Cardiac fibroblast (primary cell): ENCODE measurements at regions not wholly inside any gene's neighbourhood (a gene's known extent, or its start where the extent isn't known, plus 50 kb on each side); places are given as distances from the start of the nearest gene placed in this dataset.

ENCODE experiments used
- DNase-seq, 2 donors: peaks; one replicate each; pipeline versions ENCODE4 v3.0.0 to v3.0.0-alpha.2; 2010; ENCODE audit warnings: low read depth in 2 of 2
- H3K4me3 ChIP-seq, 2 donors: replicated peaks in 1 of 2; 1 replicate in 1 of 2; 2 replicates in 1 of 2; pipeline ENCODE4 v1.5.1; 2011; ENCODE audit warnings: low read depth in 2 of 2, low read length in 2 of 2, mild to moderate bottlenecking in 2 of 2, moderate library complexity in 1 of 2
- TF ChIP-seq, protein P1 (sequence below): IDR thresholded peaks from one replicate; pipeline ENCODE4 v1.5.1; 2011; ENCODE audit warnings: low read depth, mild to moderate bottlenecking, low read length, inconsistent platforms

DNA sequence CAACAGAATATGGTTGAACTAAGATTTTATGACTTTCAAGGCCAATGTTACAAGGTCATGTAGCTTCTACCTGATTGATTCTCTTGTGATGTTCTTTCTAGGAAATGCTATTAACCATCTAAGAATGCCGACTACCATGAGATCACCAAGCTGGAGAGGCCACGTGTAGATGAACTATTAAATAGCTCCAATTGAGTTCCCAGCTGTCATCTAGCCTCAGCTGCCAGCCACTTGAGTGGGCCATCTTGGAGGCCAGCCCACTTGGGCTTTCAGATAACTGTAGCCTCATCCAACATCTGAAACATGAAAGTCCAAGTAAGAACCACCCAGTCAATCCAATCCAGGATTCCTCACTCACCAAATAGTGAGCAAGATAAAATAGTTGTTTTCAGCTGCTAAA lies 376.9 kb upstream of the TMEFF2 start:
- H3K4me3 ChIP-seq, result no peak overlapping the region
- no peak for DNase-seq
- TF ChIP-seq, protein P1, sequence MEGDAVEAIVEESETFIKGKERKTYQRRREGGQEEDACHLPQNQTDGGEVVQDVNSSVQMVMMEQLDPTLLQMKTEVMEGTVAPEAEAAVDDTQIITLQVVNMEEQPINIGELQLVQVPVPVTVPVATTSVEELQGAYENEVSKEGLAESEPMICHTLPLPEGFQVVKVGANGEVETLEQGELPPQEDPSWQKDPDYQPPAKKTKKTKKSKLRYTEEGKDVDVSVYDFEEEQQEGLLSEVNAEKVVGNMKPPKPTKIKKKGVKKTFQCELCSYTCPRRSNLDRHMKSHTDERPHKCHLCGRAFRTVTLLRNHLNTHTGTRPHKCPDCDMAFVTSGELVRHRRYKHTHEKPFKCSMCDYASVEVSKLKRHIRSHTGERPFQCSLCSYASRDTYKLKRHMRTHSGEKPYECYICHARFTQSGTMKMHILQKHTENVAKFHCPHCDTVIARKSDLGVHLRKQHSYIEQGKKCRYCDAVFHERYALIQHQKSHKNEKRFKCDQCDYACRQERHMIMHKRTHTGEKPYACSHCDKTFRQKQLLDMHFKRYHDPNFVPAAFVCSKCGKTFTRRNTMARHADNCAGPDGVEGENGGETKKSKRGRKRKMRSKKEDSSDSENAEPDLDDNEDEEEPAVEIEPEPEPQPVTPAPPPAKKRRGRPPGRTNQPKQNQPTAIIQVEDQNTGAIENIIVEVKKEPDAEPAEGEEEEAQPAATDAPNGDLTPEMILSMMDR, result no peak

DNA sequence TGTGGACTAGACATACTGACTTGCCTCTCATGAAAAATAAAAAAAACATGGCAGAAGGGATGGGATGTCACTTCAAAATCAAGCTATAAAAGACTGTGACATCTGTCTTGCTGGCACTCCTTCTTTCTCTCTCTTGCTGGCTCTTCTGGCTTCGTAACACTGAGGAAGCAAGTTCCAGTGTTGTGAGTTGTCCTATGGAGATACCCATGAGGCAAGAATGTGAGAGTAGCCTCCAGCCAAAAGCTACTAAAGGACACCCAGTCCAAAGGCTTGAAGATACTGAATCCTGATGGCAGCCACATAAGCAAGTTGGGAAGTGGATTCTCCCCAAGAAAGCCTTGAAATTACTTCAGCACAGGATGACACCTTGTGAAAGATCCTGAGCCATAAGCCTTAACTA lies 376.1 kb upstream of the TMEFF2 start:
- TF ChIP-seq, protein P1, result no peak
- DNase-seq, result no peak
- no peak overlapping the region for H3K4me3 ChIP-seq

DNA sequence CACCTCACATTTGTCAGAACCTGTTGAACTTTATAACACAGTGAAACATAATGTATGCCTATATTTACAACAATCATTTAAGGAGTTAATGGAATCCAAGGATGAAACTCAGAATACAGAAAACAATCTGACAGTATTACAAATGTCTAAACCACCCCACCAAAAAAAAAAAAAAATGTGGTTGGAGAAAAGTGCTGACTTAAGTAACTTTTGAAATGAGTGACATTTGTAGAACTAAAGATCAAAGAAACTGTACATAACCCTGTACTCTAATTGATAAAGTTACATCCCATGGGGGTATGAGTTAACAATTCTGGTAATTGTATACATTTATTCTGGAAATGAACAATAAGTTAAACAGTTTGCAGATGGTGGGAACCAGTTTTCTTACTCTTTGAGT lies 372.1 kb upstream of the TMEFF2 start:
- DNase-seq, result no peak
- H3K4me3 ChIP-seq, result no peak overlapping the region
- TF ChIP-seq, protein P1, result no peak

DNA sequence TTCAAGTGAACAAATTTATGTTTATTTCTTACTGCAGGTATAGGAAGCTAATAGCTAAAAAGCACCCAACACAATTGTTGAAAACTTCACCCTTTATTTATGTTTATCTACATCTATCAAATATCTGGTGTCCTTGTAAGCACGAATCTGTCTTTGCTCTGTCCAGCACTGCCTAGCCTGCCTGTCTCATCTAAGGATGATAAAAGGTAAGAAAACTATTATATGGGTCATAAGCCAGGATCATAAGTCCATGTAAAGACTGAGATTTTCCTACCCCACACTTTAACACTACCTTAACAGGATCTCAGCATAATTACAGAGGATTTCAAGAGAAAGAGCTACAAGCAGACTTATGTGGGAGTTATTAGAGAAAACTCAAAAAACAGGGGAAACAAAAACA lies 365.6 kb upstream of the TMEFF2 start:
- DNase-seq, result no peak
- TF ChIP-seq, protein P1, result no peak
- no peak overlapping the region for H3K4me3 ChIP-seq

DNA sequence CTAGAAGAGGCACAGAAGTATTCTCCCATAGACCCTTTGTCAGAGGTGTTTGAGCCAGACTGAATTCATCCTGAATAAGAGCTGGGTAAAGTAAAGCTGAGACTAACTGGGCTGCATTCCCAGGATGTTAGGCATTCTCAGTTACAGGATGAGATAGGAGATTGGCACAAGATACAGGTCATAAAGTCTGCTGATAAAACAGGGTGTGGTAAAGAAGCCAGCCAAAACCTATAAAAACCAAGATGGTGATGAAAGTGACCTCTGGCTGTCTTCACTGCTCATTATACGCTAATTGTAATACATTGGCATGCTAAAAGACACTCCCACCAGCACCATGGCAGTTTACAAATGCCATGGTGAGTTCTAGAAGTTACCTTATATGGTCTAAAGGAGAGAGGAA lies 364.9 kb upstream of the TMEFF2 start:
- DNase-seq, result no peak
- H3K4me3 ChIP-seq, result no peak overlapping the region
- TF ChIP-seq, protein P1, result no peak

DNA sequence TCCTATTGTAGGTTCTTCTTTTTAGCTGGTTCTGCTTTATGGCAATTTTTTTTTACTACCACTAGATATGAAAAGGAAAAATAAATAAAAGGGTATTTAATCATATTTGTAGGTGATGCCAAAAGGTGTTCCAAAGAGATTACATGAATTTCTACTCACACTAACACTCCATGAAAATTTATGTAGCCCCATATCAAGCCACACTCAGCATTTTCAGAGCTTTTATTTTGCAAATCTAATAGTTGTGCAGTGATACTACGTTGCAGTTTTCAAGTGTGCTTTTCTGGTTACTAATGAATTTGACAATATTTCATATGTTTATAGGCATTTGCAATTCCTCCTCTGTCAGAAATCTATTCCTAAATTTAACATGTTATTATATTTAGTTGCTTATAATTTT lies 363.9 kb upstream of the TMEFF2 start:
- no peak for DNase-seq
- H3K4me3 ChIP-seq, result no peak overlapping the region
- TF ChIP-seq, protein P1, result no peak

DNA sequence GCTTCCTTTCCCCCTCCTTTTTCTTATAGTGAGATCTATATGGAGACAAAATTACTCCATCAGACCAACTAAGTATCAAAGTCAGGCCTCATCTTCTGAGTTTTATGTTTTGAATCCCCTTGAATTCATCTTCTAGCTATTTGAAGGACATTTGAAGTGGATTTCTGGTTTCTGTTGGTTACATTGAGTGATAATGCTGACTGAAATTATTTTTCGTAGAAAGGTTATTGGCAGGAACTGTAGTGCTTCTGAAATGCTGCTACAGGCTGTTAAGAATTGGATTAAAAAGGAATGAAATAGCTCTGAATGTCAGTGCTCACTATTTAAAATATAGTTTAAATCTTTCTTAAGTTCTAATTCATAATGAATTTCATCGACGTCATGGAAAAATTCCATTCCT lies 361.0 kb upstream of the TMEFF2 start:
- DNase-seq, result no peak
- TF ChIP-seq, protein P1, result no peak
- H3K4me3 ChIP-seq, result no peak overlapping the region
